Hippocampal formation (tissue), 2 donors: ENCODE measurements at regions not wholly inside any gene's neighbourhood (a gene's known extent, or its start where the extent isn't known, plus 50 kb on each side); places are given as distances from the start of the nearest gene placed in this dataset.

ENCODE experiments used
- DNase-seq, 2 donors: peaks; one replicate each; lab custom pipeline; 2025; lab: John Stamatoyannopoulos, UW

GRCh38 chr4:125511715-125512114 is 197.0 kb downstream of the FAT4 start:
- no peak for DNase-seq

GRCh38 chr4:125515016-125515415 is 200.3 kb downstream of the FAT4 start:
- DNase-seq, result no peak

DNA sequence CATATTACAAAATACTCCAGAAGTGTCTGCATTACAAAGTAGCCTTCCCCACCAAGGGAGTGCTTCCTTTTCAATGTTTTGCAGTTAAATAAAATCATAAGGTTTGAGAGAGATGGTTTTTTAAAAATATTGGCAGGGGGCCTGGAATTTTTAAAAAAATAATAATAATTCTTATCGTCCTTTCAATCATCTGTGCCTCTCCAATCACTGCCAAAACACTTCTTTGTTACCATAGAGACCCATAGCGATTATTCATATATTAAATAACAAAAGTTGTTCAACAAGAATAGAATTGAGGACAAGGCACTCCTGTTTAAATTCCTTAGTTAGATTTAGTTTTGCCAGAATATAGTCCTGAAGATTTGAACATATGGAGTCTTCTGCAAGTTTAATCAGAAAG is 203.1 kb downstream of the FAT4 start:
- no peak for DNase-seq

GRCh38 chr4:125518281-125518680 is 203.5 kb downstream of the FAT4 start:
- DNase-seq, result no peak

GRCh38 chr4:125519371-125520146 is 204.8 kb downstream of the FAT4 start:
- no peak for DNase-seq

- no peak for DNase-seq
Measured at GRCh38 chr4:125520258-125520990, 205.7 kb downstream of the FAT4 start.

DNA sequence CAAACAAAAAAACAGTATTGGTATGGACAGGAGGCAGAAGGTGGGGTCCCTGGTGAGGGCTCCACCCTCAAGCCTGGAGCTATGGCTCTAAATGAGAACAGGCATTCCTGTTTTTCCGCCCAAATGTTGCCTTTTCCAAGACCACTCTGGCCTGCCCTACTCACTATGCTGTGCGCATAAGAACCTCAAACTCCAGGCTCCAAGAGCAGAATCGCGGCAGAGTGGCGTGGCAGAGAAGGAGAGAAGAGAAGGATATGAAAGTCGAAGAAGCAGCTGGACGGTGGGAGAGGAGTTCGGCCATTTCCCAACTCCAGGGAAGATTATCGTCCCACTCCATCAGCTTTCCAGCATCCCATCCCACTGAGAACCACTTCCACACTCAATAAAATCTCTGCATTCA is 207.8 kb downstream of the FAT4 start:
- DNase-seq, result no peak

DNA sequence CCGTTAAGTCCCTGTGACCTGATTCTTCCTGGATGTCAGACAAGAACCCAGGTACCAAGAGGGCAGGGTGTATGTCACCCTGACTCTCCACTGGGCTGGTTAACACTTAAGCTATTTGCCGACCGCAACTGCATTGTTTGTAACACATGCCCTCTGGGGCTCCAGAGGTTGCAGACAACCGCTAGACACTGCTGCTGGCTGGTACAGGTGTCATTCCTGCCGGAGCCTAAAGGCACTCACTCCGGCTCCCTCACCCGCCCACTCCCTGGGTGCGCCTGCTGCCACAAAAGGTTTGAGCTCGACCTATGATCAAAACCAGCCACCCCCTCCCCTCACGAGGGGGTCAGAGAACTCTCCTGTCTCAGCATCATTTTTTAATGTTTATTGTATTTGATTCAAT is 208.2 kb downstream of the FAT4 start:
- DNase-seq, result no peak

GRCh38 chr4:125526420-125526819 is 211.7 kb downstream of the FAT4 start:
- no peak for DNase-seq

DNA sequence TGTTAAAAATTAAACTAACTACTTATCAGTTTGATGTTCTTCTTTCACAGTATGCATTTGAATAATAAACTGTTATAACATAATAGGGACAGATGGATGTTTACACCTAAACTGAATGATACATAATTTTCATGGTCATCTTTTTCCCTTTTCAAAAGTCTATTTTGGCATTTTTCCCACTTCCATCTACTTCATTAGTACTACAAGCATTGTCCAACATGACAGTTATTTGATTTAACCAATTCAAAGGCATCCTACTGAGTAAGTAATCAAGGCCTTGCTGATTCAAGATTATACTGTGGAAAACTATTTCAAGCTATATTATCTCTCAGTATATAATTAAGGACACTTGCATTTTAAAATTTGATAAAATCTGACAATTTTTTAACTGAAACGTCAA is 212.9 kb downstream of the FAT4 start:
- no peak for DNase-seq

DNA sequence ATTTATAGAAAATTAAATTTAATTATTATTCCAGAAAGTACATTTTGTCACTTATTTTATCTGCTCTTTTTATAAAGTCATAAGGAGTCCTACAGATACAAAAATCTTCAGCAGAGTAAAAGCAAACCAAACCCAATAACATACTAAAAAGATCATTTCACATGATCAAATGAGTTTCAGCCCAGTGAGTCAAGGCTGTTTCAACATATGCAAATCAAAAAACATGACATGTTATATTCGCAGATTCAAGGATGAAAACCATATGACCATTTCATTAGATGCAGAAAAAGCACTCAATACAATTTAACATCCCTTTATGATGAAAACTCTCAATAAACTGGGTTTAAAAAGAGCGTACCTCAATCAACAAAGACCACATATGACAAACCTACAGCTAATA is 214.3 kb downstream of the FAT4 start:
- DNase-seq, result no peak

DNA sequence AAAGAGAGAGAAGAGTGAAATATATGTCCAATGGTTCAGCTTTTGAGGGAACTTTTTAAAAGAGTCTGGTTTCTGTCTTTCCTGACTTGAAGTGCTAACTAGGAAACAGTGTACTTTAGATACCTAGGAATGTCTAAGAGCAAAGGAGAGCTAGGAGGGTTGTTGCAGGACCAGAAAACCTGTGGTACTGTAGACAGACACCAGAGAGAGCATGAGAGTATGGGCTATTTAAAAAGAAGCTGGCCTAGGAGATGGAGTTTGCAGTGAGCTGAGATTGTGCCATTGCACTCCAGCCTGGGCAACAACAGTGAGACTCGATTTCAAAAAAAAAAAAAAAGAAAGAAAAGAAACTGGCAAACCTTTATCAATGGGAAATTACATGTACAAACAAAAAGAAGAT is 223.9 kb downstream of the FAT4 start:
- DNase-seq, result no peak

- no peak for DNase-seq
Measured at GRCh38 chr4:125539691-125540090, 224.9 kb downstream of the FAT4 start.

GRCh38 chr4:125541836-125542385 is 227.2 kb downstream of the FAT4 start:
- DNase-seq, result no peak

DNA sequence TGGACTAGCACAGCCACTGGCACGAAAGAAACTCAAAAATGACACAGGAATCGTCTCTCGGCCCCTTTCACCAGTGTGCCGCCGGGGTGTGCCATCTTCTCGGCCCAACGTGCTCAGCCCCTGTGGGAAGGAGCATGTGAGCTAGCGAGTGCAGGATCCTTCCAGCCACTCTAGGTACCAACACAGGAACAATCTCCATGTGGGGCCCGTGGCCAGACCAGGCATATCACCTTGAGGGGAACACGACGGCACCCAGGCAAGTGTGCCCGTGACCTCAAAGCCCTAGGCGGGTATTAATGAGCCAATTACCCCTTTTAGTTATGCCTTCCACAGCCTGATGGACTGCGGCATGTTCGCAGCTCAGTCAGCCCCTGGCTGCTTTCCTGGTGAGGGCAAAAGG is 231.5 kb downstream of the FAT4 start:
- no peak for DNase-seq

DNA sequence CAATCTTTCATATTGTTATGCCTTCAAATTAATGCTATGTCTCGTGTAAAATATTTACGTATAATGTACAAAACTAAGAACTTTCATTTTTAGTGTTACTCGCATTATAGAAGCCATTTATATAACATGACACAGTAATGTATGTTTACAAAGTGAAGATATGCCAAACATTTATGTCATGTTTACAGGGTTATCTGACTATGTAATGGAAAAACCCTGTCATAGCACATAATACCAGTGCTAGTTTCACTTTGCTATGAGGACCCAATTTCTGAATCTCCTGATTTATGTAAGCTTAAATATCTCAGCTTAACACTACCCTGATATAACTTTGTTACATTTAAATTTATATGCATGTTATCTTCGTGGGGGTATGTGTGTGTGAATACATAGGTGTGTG is 233.1 kb downstream of the FAT4 start:
- DNase-seq, result no peak

- no peak for DNase-seq
Measured at GRCh38 chr4:125550769-125551168, 236.0 kb downstream of the FAT4 start.

DNA sequence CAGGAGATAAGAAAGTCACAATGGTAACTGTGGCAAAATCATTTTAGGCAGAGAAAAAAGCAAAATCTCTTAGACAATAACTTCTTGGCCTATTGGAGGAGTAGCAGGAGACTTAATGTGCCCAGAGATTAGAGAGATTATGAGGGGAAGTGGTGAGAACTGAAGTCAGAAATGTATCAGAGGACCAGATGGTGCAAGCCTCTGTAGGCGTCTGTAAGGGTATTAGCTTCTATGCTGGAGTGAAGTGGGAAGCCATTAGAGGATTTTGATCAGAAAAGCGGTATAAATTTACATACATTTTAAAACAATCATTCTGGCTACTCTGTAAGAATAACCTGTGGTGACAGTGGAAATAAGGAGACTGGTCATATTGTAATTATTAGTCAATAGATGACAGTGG is 236.7 kb downstream of the FAT4 start:
- DNase-seq, result no peak

DNA sequence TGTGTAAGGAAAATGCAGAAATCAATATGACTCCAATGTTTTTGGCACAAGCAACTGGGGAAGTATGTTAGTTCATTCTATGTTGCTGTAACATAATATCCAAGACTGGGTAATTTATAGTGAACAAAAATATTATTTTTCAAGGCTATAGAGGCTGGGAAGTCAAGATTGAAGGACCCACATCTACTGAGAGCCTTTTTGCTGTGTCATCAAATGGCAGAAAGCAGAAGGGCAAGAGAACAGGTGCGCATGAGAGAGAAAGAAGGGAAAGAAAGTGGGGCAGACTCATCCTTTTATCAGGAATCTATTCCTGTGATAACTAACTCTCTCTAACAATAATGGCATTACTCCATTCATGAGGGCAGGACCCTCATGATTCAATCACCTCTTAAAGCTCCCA is 237.2 kb downstream of the FAT4 start:
- no peak for DNase-seq

DNA sequence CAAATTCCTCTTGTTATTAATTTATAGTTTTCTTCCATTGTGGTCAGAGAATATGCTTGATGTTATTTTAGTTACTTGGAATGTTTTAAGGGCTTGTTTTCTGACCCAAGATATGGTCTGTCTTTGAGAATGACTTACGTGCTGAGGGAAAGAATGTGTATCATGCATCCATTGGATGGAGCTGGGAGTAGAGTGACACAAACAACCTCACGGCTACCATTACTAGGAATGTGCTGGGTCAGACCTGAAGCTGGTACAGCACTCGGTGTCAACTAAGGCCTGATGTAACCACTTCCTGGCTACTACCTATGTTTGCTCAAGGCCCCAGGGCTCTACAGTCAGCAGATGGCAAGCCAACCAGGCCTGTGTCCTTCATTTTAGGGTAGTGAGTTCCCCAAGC is 257.8 kb downstream of the FAT4 start:
- DNase-seq, result no peak

DNA sequence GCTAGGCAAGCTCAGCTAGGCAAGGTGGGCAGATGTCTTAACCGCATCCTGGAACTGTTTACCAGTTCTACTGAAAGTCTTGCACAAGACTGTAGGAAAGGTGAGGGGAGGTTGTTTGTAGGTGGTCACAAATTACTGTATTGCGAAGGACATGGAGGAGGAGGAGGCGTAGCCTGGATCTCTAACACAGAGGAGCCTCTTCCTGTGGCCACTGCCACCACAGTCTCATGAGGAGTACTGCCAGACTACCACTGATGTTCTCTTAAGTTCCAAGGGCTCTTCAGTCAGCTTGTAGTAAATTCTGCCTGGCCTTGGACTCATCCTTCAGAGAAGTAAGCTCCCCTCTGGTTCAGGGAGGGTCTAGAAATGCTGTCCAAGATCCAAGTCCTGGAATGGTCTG is 258.6 kb downstream of the FAT4 start:
- no peak for DNase-seq

DNA sequence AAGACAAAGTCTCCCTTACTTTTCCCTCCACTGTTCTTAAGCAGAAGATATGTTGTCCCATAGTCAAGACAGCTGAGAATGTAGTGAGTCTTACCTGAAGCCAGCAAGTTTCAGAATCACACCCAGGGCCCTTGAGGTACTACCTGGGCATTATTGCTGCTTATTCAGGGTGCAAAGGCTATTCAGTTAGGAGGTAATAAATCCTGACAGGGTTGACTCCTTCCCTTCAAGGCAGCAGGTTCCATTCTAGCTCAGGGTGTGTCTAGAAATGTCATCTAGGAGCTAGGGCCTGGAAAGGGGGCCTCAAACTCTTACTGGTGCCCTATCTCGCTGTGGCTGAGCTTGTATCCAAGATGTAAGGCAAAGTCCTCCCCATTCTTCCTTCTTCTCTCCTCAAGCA is 259.0 kb downstream of the FAT4 start:
- no peak for DNase-seq

DNA sequence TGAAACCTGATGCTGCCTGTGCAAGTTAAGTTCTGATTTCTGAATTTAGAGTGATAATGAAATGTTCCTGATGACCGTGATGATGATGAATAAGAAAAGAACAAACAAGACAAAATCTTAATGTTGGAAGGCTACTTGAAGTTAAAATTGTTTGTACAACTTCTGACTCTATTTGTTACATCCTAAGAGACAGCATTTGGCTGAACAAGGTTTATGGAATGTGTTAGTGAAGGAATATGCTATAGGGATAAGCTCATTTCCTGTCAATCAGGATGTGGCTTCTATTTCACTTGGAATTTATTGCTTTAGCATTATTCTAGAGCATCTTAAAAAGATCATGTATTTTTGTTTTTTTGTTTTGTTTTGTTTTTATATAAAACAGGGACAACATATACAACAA is 267.5 kb downstream of the FAT4 start:
- no peak for DNase-seq
